ENCODE measurements at regions not wholly inside any gene's neighbourhood (a gene's known extent, or its start where the extent isn't known, plus 50 kb on each side); places are given as distances from the start of the nearest gene placed in this dataset.

DNA sequence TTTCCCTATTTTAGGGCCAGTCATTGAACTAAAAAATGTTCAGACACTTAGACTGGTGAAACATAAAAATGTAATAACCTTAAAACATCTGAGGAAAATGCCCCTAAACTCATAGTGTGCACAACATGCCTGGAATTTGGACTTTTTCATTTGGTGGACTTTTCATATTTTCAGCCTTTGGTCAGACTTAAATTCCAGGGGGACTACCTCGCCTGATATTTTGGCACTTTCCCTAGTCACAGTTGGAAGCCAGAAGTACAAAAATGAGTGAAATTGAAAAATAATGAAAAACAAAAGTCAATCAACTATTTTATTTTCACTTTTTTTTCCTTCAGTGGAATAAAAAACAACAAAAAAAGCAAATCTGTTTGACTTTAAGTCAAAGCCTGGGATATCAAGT lies 256.2 kb downstream of the ACTL7B start:
- DNase-seq: no peak

DNA sequence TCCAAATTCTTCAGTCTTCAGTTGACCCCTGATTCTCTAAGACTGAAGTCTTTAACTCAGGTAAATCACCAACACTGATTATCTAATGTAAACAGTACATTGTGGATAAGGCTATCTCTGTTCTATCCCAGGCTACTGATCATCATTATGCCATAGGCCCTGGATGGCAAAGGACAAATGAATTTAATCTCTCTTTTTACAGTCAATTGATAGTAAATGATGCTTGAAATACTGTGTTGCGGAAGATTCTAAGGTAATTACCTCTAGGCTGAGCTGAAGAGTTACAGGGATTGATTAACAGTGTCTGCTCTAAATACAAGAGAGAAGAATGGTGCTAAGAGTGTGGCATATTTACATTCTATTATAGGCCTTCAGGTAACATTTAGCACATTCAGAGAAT lies 264.7 kb downstream of the ACTL7B start:
- DNase-seq: no peak

DNA sequence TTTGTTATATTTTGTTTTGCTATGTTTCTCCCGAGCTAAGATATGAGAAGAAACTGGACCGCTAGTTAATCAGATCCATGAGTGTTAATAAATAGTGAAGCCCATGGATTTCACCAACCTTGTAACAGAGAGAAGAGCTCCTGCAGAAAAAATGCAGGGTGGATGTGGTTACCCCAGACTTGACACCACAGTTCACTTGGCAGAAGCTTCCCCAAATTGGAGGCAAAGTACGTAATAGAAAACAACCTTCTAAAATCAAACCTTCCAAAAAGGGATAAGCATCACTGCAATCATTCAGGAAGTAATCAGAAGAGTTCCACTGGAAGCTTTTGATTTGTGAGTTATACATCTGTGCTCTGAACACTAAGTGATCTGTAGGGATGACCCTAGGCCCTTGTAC lies 267.5 kb downstream of the ACTL7B start:
- DNase-seq: no peak

DNA sequence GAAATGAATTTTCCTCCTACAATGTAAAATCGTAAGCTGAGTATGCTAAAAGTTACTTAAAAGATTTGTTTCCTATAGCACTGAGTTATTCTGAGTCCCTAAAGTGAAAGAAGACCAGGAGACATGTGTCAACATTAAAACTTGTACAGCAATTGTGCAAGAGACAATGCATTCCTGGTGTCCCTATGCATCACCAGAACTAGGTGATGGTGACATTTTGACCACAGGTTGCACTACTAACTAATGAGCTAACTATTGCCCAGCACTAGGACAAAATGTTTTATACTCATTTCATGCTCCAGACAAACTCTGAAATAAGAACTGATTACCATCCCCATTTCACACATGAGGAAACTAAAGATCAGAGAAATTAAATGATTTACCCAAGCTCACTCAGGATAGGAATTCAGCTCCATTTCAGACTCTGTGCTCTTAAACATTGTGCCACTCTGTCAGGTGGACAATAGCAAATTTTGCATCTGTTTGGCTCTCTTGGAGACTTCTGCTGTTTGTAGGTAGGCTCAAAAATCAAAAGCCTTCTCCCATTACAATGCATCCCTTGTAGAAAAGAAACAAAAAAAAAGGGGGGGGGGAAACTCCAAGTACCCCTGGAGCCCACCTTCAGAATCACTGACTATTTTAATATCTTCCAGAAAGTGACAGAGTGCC lies 269.2 kb downstream of the ACTL7B start:
- no peak for DNase-seq

DNA sequence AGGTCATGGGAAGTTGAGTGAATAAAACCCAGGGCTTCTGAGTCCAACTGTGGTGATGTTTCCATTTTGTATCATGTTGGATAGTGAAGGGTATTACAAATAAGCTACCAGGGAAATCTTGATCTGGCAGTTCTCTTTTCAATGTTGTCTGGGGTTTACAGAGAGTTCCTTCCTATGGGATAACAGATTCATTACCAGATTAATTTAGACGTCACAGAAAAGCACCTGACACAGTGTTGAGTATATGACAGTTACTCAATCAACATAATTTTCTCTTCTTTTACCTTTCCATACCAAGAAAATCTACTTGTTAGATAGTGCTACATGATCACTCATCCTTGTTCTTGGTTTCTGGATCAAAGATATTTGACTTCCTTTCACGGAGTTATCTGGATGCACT lies 270.9 kb downstream of the ACTL7B start:
- DNase-seq: no peak

DNA sequence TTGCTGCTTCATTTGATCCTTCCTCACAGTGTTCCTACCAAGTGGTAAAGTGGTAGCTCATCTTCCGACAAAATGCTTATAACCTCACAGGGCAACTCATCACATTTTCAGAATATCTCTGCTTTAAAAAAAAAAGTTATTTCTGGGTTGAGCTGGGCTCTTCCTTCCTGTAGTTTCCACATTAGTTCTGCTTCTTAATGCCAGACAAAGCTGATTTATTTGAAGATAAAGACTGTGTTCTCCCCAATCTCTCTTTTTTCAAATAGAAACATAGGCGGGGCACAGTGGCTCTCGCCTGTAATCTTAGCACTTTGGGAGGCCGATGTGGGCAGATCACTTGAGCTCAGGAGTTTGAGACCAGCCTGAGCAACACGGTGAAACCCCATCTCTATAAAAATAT lies 273.1 kb downstream of the ACTL7B start:
- no peak for DNase-seq

DNA sequence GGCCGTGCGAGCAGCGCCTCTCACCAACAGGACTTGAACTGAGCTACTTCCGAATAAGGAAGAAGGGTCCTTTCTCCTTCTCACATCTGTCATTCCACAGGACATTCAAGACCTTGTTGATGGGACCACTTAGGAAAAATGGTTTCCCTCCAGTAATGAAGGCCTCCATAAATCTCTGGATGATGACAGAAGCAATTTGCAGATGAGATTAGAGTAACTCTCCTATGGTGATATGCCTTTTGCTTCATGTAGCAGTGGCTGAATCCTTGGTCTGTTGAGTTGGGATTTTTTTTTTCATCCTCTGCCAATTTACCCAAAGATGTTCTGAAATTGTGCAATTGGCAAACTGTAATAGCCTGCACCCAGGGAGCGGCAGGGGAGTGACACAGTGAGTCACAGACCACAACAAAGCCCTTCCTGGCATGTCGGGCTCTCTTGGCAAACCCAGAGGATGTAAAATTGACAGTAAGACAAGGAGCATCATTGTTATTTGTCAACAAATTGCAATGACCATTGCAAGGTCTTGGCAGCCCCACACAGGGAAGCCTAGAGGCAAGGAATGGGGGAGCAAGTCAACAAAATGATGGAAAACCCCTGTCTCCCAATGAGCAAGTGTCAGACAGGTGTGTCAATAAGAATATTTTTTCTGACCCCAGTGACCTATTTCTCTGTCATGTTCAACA lies 275.9 kb downstream of the ACTL7B start:
- DNase-seq: no peak

DNA sequence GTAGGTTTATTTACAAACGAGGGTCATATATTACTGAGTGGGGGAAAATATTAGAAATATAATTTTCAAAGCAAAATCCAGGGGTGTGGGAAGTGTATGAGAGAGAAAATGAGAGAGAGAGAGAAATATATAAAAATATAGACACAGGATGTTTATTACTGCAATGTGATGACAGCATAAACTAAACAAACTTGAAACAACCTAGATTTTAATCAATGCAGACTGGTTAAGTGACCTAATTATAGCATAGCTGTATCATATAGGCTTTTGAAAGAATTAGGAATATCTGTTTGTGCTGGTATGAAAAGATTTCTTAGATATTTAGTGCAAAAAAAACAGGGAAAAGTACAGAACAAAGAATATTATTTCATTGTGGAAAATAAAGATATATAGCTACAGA lies 280.5 kb downstream of the ACTL7B start:
- no peak for DNase-seq

DNA sequence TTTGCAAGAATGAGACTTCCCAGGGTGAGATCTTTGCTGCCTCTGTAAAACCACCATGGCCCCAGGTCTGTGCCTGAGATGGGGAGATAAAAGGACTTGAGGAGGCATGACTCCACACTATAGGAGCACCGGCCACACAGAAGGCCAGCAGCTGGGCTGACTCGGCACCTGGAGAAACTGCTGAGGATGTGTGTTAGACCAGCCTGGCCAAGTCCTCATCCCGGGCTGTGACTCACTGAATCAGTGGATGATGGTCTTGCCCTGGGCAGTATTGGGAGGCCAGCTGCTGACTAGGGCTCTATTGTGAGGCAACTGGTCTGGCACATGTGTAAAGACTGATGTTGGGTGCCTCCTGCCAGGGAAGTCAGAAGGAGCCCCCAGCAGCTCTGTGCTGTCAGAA lies 286.2 kb downstream of the ACTL7B start:
- DNase-seq: no peak

DNA sequence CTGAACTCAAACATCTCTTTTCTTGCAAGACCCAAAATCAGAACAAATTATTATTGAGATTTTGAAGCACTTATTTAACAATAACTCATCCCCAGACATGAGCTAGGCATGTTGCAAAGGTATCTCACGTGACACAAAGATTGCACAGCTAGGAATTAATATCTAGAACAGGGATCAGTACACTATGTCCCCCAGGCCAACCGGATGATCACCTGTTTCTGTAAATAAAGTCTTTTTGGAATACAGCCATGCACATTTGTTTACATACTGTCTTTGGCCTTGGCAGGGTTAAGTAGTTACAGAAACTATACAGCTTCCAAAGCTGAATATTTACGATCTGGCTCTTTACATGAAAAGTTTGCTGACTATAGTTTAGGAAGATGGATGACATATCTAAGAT lies 287.7 kb downstream of the ACTL7B start:
- no peak for DNase-seq

DNA sequence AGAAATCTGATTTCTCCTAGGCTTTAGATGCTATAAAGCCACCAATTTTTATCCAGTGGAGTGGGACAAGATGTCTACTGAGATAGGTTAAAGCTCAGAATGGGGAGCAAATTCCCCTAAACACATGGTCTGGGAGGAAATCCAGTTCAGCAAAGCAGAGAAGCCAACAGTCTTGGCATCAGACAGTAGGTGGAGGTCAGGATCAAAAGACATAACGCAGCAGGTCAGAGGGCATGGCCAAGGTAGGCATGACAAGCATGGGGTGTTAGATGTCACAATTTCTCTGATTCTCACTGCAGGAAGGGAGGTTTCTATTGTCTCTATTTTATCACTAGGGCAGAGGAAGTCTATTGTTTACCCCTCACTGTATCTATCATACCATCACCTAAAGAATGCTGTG lies 288.2 kb downstream of the ACTL7B start:
- no peak for DNase-seq

DNA sequence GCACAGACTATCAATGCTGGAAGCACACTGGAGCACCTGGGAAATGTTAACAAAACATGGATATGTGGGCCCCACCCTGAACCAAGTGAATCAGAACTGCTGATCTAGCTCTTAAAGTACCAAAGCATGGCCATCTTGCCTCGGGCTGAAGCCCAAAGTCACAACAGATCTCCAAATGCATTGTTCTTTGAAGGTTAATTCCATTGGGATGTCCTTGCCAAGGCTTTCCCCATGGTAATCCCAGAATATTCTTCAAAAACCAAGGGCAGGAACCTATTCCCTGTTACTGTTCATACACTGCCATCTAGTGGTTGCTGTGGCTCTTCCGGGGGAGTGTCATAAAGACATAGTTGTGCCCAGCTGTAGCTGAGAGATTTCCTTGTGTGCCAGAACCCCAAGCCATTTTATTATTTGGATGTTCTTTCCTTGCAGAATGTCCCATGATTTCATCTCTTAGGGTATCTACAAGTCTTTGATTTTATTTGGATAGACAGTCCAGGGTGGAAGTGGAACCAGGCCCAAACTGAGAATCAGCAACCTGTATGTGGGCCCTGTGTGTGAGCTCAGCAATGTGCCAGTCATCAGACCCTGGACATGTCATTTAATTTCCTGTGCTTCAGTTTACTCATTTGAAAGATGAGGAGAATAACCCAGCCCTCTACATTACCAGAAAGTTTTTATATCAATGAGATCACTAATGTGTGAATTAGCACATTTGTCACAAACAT lies 290.0 kb downstream of the ACTL7B start:
- DNase-seq: no peak

DNA sequence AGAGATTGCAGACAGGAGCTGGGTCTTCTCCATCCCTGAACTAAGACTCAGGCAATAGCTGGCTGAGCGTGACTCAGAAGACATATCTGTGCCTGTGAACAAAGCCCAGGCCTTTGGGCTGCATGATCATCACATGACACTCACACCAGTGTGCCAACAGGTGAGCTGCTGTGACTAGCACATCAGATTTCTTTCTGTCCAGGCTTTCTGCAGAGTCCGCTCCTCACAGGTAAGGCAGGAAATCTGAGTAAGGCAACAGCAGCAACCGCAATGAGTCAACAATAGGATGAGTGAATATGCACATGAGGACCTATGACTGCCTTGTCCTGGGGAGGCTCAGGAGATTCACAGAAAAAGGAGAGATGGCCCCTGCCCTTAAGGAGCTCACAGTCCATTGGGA lies 293.6 kb downstream of the ACTL7B start:
- DNase-seq: no peak

DNA sequence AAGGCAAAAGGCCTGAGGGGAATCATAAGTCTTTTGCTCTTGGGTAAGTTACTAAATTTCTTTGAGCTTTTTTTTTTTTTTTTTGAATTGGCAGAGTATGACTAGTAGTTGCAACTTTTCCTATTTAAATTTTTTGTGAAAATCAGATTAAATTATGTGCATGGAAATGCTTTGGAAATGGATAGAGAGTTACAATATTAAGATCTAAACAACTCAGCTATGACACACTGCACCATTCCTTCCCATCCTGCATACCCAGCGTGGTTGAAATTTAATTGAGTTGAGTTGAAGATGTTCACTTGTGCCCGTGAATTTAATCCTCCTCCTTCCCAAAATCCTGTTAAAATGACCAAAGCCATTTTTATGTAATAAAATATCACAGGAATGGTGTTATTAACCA lies 296.4 kb downstream of the ACTL7B start:
- no peak for DNase-seq

DNA sequence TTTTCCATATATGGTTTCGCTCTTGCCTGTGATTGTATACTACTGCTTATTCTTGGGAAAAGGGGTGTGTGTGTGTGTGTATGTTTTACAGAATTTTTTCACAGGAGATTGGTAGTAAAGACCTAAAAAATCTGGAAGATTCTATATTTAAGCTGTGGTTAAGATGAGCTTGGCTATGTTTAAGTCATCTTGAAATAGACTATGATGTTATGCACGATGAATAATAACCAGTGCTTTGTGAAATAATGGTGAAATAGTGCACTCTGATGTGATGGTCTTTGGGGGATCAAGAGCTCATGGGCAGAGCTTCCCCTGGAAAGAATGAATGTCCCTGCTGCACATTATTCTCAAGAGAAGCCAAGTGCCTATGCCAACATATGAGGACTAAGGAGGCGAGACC lies 301.0 kb downstream of the ACTL7B start:
- DNase-seq: no peak

DNA sequence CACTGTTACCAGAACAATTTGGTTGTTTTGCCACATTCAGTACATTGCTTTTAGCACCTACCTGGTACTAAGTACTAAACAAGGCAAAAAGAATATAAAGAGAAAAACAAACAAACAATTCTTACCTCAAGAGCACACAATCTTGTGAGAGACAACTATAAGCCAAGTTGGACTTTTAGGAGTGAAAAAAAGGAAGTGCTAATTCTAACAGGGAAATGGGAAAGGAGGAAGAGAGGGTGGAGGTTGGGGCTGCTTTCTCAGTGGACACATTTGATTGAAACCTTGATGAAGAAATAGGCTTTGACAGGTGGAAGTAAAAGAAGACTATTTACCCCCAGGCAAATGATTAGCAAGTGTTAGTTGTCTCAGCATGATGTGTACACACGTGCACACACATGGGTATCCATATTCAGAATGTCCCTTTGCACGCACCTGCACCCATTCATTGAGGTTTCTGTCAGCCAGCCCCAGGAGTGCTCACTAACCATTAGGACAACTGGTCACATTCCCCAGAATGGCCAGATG lies 302.6 kb downstream of the ACTL7B start:
- no peak for DNase-seq

DNA sequence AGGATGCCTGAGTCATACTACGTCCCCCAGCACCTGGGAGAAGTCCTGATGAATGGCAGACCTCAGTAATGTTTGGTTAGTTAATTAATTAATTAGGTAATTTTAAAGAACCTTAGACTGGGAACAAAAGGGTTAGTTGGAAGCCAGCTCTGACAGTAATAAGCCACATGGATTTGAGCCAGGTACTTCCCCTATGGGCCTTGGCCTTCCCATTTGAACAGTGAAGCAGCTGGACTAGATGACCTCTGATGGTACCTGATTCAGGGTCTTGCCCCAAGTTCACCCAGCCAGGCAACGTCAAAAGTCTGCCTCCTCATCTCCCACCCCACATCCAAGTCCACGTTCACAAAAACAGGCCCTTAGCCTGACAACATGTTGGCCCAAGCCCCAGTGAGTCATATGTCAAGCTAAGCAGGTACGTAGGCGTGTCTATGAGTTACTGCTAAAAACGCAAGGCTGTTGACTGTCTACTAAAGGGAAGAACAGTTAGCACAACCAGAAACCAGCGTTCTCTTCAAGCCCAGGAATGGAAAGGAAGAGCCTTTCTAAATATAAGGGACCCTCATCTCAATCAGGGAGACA lies 303.2 kb downstream of the ACTL7B start:
- DNase-seq: no peak

DNA sequence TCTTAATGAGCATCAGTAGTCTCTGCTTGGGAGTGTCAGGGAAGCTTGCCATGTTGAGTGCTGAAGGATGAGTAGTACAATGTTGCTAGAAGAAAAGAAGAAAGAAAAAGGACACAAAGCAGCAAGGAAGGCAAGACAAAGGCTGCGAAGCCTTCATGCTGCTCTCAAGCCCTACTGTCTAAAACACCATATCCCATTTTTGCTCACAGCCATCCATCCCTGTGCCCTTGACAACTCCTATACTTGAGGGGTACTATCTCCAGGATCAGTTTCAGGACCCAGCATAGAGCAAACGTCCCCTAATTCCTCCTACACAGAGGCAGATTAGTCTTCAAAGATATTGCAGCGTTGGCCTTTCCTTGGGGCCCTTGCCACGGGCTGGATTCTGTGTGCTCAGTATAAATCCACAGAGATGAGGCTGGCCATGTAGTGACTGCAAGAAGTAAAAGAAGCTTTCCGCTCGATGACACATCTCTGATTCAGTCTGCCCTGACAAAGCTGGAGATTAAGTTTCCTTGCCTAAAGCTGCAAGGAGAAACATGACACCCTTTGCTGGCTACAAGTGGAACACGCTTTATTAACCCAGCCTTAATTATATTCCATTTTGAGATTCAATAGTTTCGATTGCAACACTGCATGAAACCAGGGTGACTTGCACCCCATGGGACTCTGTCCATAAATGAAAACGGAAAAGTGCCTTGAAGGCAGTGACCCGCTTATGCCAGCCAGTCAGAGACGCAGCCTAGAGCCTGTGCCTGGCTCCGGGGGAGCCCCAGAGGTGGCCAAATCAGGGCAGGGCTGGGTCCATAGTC lies 304.6 kb downstream of the ACTL7B start:
- DNase-seq: no peak

DNA sequence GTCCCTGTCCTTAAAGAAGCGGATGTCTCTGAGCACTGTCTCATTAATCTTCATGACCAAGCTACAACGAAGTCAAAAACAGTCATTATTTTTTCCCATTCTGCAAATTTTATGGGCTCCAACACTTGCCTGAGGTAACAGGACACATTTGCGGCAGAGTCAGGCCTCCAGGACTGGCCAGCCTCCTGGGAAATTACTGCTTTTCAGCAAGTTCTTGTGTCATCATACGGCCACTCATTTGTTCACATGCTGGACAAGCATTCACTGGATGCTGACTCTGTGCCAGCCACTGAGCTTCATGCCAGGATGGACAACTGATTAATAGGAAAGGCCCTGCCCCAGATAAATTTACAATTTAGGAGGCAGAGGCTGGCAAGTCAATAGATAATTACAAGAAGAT lies 305.7 kb downstream of the ACTL7B start:
- DNase-seq: no peak

DNA sequence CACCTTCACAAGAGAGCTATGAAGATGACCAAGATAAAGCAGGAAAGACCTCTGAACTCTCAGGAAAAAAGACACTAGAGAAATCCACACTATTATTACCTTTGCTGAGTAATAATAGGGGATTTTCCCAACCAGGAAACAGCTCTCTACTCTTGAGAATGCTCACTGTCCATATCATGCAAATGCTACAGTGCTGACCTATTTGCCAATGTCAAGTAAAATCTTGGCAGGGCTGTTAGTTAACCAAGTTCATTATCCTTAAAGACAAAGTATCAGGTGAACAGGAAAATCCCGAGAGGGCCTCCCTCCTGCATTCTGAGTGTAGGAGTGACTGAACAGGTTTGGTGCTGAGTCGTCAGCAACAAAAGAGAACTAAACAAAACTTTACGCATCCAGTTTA lies 306.6 kb downstream of the ACTL7B start:
- no peak for DNase-seq

DNA sequence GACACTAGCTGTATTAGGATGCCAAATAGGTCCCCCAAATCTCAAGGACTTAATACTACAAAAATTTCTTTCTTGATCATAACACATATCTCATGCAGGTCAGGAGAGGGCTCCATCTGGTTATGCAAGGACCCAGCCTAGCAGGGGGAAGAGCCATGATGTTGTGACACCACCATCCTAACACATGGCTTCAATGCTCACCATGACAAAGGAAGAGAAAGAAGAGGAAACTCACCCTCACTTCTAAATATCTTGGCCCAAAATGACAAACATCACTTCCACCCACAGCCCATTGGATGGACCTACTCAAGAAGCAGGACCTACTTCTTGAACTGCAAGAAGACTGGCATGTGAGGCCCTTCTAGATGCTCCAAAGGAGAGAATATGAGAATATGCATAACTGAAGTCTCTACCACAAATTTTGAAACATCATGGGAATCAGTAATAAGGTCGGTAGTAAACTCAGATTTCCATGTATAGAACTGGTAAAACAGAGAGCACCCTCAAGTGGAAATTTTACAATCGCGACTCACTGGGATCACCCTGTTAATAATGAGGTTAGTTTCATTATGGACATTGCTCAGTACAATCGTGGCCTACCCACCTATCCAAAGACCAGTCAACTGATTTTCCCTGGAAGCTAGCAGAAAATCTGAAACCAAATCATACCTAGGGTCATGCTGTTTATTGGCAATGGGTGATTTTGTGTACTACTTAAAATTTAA lies 308.2 kb downstream of the ACTL7B start:
- no peak for DNase-seq

DNA sequence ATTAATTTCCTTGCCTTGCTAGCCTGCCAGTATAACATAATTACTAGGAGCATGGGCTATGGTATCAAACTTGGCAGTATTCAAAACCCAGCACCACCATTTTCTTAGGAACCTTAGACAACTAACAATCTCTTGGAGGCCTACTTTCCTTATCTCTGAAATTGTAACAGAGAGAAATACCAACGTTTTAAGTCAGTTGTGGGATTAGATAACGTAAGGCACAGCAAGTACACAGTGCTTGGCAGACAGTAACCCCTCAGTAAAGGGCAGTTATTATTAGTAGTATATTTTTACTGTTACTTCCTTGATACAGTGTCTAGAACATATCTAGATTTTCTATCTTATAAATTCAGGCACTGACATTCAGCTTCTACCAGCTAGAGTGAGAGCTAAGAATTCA lies 309.6 kb downstream of the ACTL7B start:
- no peak for DNase-seq
